Fibroblast of the aortic adventitia (primary cell): ENCODE measurements at regions not wholly inside any gene's neighbourhood (a gene's known extent, or its start where the extent isn't known, plus 50 kb on each side); places are given as distances from the start of the nearest gene placed in this dataset.

ENCODE experiments used
- DNase-seq: peaks from one replicate; pipeline ENCODE4 v3.0.0-alpha.2; 2010; ENCODE audit warnings: low read depth
- H3K4me3 ChIP-seq: 2 replicates; pipeline ENCODE4 v1.5.1; 2011; ENCODE audit warnings: low read depth, mild to moderate bottlenecking, control low read depth, low read length, moderate library complexity
- CTCF ChIP-seq: IDR thresholded peaks from 2 replicates; pipeline ENCODE4 v1.5.1; 2011; ENCODE audit warnings: mild to moderate bottlenecking, low read length, control low read depth, inconsistent platforms; ENCODE audit not compliant: insufficient read depth

GRCh38 chr2:145649061-145649460 lies 1129.1 kb upstream of the ZEB2 start:
- no peak for DNase-seq
- H3K4me3 ChIP-seq: no peak overlapping the region
- TF ChIP-seq CTCF: no peak

- no peak overlapping the region for H3K4me3 ChIP-seq
- no peak for DNase-seq
- no peak for TF ChIP-seq CTCF
These were observed 1124.9 kb upstream of the ZEB2 start for GRCh38 chr2:145644820-145645302.

GRCh38 chr2:145638675-145639074 lies 1118.8 kb upstream of the ZEB2 start:
- no peak for DNase-seq
- H3K4me3 ChIP-seq: no peak overlapping the region
- TF ChIP-seq CTCF: peak; percentile 13

GRCh38 chr2:145635706-145636427 lies 1115.9 kb upstream of the ZEB2 start:
- no peak for DNase-seq
- no peak overlapping the region for H3K4me3 ChIP-seq
- no peak for TF ChIP-seq CTCF

- DNase-seq: no peak
- no peak for TF ChIP-seq CTCF
- H3K4me3 ChIP-seq: no peak overlapping the region
These were observed 1111.6 kb upstream of the ZEB2 start for GRCh38 chr2:145631561-145631960.

- TF ChIP-seq CTCF: no peak
- no peak overlapping the region for H3K4me3 ChIP-seq
- no peak for DNase-seq
These were observed 1106.4 kb upstream of the ZEB2 start for GRCh38 chr2:145626301-145626700.

- no peak overlapping the region for H3K4me3 ChIP-seq
- no peak for TF ChIP-seq CTCF
- no peak for DNase-seq
These were observed 1105.2 kb upstream of the ZEB2 start for GRCh38 chr2:145625111-145625510.
